DMS114 treated with DMSO at 0.1 percent for 48 hours (cell line): ENCODE measurements at regions not wholly inside any gene's neighbourhood (a gene's known extent, or its start where the extent isn't known, plus 50 kb on each side); places are given as distances from the start of the nearest gene placed in this dataset.

Experiments used
- DNase-seq: peaks from one replicate; lab custom pipeline; 2025; ENCODE audit not compliant: unreplicated experiment; lab: John Stamatoyannopoulos, UW

GRCh38 chr1:56356376-56356990 lies 222.9 kb downstream of the PLPP3 start:
- DNase-seq = no peak

GRCh38 chr1:56355918-56356317 lies 223.4 kb downstream of the PLPP3 start:
- DNase-seq = no peak

GRCh38 chr1:56355422-56355821 lies 223.9 kb downstream of the PLPP3 start:
- DNase-seq = no peak

- DNase-seq = no peak
These were observed 233.5 kb downstream of the PLPP3 start for GRCh38 chr1:56345831-56346230.

GRCh38 chr1:56340977-56341376 lies 238.4 kb downstream of the PLPP3 start:
- DNase-seq = no peak

GRCh38 chr1:56339786-56340465 lies 239.4 kb downstream of the PLPP3 start:
- no peak for DNase-seq

- DNase-seq = no peak
These were observed 240.3 kb downstream of the PLPP3 start for GRCh38 chr1:56339093-56339492.

- DNase-seq = no peak
These were observed 242.4 kb downstream of the PLPP3 start for GRCh38 chr1:56336982-56337381.

GRCh38 chr1:56335394-56335793 lies 244.0 kb downstream of the PLPP3 start:
- no peak for DNase-seq

- DNase-seq = no peak
These were observed 245.3 kb downstream of the PLPP3 start for GRCh38 chr1:56334047-56334446.

- DNase-seq = no peak
These were observed 245.9 kb downstream of the PLPP3 start for GRCh38 chr1:56333461-56333860.

- no peak for DNase-seq
These were observed 247.3 kb downstream of the PLPP3 start for GRCh38 chr1:56331892-56332567.

- DNase-seq = no peak
These were observed 248.0 kb downstream of the PLPP3 start for GRCh38 chr1:56331207-56331891.

GRCh38 chr1:56330391-56331026 lies 248.9 kb downstream of the PLPP3 start:
- no peak for DNase-seq

GRCh38 chr1:56329970-56330369 lies 249.4 kb downstream of the PLPP3 start:
- no peak for DNase-seq

- DNase-seq = no peak
These were observed 252.2 kb downstream of the PLPP3 start for GRCh38 chr1:56327195-56327594.

- DNase-seq = no peak
These were observed 253.3 kb downstream of the PLPP3 start for GRCh38 chr1:56326056-56326455.

- no peak for DNase-seq
These were observed 254.9 kb downstream of the PLPP3 start for GRCh38 chr1:56324504-56324903.

- no peak for DNase-seq
These were observed 257.2 kb downstream of the PLPP3 start for GRCh38 chr1:56322211-56322610.

GRCh38 chr1:56321150-56321490 lies 258.2 kb downstream of the PLPP3 start:
- DNase-seq = no peak

- no peak for DNase-seq
These were observed 258.8 kb downstream of the PLPP3 start for GRCh38 chr1:56320464-56321149.
